ENCODE measurements at regions not wholly inside any gene's neighbourhood (a gene's known extent, or its start where the extent isn't known, plus 50 kb on each side); places are given as distances from the start of the nearest gene placed in this dataset.

DNA sequence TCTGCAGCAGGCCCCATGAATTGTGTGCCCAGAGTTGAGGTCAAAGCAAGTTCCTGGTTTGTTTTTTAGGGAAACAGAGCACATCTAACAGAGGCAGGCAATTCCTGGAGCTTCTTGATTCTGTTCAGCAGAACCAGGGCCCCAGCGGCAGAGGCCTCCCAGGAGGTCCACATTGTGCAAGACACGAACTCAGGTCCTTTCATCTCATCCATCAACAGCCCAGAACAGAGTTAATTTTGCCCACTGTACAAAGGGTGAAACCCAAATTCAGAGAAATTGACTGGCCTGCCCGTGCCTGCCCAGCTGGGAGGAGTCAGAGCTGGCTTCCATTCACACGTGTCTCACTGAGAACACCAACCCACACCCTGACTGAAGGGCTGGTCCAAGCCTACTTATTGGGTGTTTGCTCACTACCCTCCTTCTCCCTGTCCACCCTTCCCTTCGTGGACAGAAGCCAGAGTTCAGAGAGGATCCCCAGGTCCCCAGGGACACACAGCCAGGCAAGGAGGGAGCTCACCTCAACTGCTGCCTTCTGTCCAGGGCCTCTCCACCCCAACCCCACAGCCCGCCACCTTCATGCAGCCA lies 607.1 kb downstream of the TBC1D22A start:
- Histone ChIP-seq H3K27me3 (ENCODE audit: insufficient read depth) (no peaks in the 10 kb centered on the region), H3K27ac (ENCODE audit: low read depth) (no peak overlapping the region), H3K4me3 (no peak overlapping the region), H4K20me1 (replicated peaks; ENCODE audit: insufficient read depth) (no peaks in the 10 kb centered on the region), H2AFZ (no peak overlapping the region), H3K9me2 (ENCODE audit: insufficient read depth) (no peaks in the 10 kb centered on the region), H3K4me2 (no peak overlapping the region), H3K79me2 (replicated peaks; ENCODE audit: insufficient read depth) (no peaks in the 10 kb centered on the region), H3F3A (replicated peaks; ENCODE audit: low read depth) (no peaks in the 10 kb centered on the region), H3K4me1 (ENCODE audit: insufficient read depth) (no peaks in the 10 kb centered on the region), H3K36me3 (ENCODE audit: insufficient read depth) (no peaks in the 10 kb centered on the region)
- Mint-ChIP-seq H3K4me3 (no peak overlapping the region), H3K4me1 (no peaks in the 10 kb centered on the region; the same call in 2 of the 3 replicates), H3K36me3 (ENCODE audit: low read depth) (peaks cover 47% of the 10 kb centered on the region), H3K27me3 (ENCODE audit: insufficient read depth, low read depth, poor library complexity) (peaks cover 12% of the 10 kb centered on the region), H3K27ac (no peak overlapping the region), H3K9me3 (peaks cover 100% of the 10 kb centered on the region)
- ATAC-seq: no peak
- TF ChIP-seq POLR2AphosphoS5 (IDR thresholded peaks at IDR 0.05; ENCODE audit: low read depth) (no peak), NANOG (IDR thresholded peaks at IDR 0.05; ENCODE audit: borderline replicate concordance) (no peak), ZNF114 (CRISPR knock-in tag; IDR thresholded peaks at IDR 0.05) (no peak), EZH2phosphoT487 (IDR thresholded peaks at IDR 0.05; ENCODE audit: unreplicated experiment) (no peak), STAT1 (IDR thresholded peaks at IDR 0.05; ENCODE audit: unreplicated experiment) (no peak), EZH2 (IDR thresholded peaks at IDR 0.05; ENCODE audit: low read depth, unreplicated experiment) (no peak), ZNF331 (CRISPR knock-in tag; IDR thresholded peaks at IDR 0.05; ENCODE audit: low read depth) (no peak), JUNB (IDR thresholded peaks at IDR 0.05; ENCODE audit: unreplicated experiment) (no peak), CREB1 (CRISPR knock-in tag; IDR thresholded peaks at IDR 0.05; ENCODE audit: low read depth) (no peak)
- TF ChIP-seq, protein P1, sequence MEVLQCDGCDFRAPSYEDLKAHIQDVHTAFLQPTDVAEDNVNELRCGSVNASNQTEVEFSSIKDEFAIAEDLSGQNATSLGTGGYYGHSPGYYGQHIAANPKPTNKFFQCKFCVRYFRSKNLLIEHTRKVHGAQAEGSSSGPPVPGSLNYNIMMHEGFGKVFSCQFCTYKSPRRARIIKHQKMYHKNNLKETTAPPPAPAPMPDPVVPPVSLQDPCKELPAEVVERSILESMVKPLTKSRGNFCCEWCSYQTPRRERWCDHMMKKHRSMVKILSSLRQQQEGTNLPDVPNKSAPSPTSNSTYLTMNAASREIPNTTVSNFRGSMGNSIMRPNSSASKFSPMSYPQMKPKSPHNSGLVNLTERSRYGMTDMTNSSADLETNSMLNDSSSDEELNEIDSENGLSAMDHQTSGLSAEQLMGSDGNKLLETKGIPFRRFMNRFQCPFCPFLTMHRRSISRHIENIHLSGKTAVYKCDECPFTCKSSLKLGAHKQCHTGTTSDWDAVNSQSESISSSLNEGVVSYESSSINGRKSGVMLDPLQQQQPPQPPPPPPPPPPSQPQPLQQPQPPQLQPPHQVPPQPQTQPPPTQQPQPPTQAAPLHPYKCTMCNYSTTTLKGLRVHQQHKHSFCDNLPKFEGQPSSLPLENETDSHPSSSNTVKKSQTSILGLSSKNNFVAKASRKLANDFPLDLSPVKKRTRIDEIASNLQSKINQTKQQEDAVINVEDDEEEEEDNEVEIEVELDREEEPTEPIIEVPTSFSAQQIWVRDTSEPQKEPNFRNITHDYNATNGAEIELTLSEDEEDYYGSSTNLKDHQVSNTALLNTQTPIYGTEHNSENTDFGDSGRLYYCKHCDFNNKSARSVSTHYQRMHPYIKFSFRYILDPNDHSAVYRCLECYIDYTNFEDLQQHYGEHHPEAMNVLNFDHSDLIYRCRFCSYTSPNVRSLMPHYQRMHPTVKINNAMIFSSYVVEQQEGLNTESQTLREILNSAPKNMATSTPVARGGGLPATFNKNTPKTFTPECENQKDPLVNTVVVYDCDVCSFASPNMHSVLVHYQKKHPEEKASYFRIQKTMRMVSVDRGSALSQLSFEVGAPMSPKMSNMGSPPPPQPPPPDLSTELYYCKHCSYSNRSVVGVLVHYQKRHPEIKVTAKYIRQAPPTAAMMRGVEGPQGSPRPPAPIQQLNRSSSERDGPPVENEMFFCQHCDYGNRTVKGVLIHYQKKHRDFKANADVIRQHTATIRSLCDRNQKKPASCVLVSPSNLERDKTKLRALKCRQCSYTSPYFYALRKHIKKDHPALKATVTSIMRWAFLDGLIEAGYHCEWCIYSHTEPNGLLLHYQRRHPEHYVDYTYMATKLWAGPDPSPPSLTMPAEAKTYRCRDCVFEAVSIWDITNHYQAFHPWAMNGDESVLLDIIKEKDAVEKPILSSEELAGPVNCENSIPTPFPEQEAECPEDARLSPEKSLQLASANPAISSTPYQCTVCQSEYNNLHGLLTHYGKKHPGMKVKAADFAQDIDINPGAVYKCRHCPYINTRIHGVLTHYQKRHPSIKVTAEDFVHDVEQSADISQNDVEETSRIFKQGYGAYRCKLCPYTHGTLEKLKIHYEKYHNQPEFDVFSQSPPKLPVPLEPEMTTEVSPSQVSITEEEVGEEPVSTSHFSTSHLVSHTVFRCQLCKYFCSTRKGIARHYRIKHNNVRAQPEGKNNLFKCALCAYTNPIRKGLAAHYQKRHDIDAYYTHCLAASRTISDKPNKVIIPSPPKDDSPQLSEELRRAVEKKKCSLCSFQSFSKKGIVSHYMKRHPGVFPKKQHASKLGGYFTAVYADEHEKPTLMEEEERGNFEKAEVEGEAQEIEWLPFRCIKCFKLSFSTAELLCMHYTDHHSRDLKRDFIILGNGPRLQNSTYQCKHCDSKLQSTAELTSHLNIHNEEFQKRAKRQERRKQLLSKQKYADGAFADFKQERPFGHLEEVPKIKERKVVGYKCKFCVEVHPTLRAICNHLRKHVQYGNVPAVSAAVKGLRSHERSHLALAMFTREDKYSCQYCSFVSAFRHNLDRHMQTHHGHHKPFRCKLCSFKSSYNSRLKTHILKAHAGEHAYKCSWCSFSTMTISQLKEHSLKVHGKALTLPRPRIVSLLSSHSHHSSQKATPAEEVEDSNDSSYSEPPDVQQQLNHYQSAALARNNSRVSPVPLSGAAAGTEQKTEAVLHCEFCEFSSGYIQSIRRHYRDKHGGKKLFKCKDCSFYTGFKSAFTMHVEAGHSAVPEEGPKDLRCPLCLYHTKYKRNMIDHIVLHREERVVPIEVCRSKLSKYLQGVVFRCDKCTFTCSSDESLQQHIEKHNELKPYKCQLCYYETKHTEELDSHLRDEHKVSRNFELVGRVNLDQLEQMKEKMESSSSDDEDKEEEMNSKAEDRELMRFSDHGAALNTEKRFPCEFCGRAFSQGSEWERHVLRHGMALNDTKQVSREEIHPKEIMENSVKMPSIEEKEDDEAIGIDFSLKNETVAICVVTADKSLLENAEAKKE (CRISPR knock-in tag; IDR thresholded peaks at IDR 0.05): no peak
- TF ChIP-seq, protein P2, sequence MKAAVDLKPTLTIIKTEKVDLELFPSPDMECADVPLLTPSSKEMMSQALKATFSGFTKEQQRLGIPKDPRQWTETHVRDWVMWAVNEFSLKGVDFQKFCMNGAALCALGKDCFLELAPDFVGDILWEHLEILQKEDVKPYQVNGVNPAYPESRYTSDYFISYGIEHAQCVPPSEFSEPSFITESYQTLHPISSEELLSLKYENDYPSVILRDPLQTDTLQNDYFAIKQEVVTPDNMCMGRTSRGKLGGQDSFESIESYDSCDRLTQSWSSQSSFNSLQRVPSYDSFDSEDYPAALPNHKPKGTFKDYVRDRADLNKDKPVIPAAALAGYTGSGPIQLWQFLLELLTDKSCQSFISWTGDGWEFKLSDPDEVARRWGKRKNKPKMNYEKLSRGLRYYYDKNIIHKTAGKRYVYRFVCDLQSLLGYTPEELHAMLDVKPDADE (IDR thresholded peaks at IDR 0.05): no peak
- TF ChIP-seq, protein P3, sequence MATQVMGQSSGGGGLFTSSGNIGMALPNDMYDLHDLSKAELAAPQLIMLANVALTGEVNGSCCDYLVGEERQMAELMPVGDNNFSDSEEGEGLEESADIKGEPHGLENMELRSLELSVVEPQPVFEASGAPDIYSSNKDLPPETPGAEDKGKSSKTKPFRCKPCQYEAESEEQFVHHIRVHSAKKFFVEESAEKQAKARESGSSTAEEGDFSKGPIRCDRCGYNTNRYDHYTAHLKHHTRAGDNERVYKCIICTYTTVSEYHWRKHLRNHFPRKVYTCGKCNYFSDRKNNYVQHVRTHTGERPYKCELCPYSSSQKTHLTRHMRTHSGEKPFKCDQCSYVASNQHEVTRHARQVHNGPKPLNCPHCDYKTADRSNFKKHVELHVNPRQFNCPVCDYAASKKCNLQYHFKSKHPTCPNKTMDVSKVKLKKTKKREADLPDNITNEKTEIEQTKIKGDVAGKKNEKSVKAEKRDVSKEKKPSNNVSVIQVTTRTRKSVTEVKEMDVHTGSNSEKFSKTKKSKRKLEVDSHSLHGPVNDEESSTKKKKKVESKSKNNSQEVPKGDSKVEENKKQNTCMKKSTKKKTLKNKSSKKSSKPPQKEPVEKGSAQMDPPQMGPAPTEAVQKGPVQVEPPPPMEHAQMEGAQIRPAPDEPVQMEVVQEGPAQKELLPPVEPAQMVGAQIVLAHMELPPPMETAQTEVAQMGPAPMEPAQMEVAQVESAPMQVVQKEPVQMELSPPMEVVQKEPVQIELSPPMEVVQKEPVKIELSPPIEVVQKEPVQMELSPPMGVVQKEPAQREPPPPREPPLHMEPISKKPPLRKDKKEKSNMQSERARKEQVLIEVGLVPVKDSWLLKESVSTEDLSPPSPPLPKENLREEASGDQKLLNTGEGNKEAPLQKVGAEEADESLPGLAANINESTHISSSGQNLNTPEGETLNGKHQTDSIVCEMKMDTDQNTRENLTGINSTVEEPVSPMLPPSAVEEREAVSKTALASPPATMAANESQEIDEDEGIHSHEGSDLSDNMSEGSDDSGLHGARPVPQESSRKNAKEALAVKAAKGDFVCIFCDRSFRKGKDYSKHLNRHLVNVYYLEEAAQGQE (IDR thresholded peaks at IDR 0.05; ENCODE audit: unreplicated experiment): no peak
- TF ChIP-seq, protein P4, sequence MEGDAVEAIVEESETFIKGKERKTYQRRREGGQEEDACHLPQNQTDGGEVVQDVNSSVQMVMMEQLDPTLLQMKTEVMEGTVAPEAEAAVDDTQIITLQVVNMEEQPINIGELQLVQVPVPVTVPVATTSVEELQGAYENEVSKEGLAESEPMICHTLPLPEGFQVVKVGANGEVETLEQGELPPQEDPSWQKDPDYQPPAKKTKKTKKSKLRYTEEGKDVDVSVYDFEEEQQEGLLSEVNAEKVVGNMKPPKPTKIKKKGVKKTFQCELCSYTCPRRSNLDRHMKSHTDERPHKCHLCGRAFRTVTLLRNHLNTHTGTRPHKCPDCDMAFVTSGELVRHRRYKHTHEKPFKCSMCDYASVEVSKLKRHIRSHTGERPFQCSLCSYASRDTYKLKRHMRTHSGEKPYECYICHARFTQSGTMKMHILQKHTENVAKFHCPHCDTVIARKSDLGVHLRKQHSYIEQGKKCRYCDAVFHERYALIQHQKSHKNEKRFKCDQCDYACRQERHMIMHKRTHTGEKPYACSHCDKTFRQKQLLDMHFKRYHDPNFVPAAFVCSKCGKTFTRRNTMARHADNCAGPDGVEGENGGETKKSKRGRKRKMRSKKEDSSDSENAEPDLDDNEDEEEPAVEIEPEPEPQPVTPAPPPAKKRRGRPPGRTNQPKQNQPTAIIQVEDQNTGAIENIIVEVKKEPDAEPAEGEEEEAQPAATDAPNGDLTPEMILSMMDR (conservative IDR thresholded peaks at IDR 0.05; ENCODE audit: low read depth in 2 of 2): no peak
- no peak for DNase-seq (ENCODE audit: low spot score)

All from GM23338 (cell line).